NCI-H2196 treated with DMSO at 0.1 percent for 48 hours (cell line): ENCODE measurements at regions not wholly inside any gene's neighbourhood (a gene's known extent, or its start where the extent isn't known, plus 50 kb on each side); places are given as distances from the start of the nearest gene placed in this dataset.

Source experiments
- DNase-seq: peaks from one replicate; lab custom pipeline; 2025; ENCODE audit not compliant: unreplicated experiment; lab: John Stamatoyannopoulos, UW

DNA sequence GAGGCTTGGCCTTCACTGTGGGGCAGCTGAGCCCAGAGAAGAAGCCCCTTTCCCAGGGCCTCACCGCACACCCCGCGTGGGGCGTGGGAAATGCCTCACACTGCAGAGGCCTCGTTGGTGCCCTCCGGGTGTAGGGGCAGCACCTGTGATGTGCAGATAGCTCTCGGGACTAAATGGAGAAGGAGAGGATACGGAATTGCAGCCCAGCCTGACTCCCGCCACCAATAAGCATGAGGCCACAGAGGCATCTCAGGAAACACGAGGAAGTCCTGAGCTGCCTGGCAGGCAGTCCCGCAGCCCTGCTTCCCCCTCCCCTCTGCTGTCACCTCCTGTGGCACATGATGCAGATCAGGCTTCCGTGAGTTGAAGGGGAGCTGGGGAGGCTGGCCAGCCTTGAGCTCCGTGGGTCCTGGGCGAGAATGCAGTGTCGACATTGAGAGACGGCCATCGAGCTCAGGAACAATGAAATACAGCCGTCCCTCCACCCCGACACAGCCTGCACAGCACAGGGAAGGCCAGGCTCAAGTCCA lies 59.6 kb upstream of the PPP2R2D start:
- DNase-seq, result no peak

DNA sequence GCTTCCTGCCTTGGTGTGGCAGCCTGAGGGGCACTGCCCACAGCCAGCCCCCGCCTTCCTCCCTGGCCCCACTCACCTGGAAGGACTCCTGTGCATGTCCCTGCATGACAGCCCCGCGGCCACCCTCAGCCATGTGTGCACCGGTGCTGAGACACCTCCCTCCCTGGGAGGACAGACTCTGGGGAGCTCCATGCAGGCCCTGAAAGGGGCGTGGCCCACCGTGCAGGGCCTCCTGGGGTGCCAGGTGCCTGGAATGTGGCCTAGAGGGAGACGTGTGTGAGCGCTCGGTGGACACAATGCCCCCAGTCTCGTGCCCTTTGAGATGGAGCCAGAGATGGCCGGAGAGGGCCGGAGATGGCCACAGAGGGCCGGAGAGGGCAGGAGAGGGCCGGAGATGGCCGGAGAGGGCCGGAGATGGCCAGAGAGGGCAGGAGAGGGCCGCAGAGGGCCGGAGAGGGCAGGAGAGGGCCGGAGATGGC lies 59.1 kb upstream of the PPP2R2D start:
- no peak for DNase-seq

DNA sequence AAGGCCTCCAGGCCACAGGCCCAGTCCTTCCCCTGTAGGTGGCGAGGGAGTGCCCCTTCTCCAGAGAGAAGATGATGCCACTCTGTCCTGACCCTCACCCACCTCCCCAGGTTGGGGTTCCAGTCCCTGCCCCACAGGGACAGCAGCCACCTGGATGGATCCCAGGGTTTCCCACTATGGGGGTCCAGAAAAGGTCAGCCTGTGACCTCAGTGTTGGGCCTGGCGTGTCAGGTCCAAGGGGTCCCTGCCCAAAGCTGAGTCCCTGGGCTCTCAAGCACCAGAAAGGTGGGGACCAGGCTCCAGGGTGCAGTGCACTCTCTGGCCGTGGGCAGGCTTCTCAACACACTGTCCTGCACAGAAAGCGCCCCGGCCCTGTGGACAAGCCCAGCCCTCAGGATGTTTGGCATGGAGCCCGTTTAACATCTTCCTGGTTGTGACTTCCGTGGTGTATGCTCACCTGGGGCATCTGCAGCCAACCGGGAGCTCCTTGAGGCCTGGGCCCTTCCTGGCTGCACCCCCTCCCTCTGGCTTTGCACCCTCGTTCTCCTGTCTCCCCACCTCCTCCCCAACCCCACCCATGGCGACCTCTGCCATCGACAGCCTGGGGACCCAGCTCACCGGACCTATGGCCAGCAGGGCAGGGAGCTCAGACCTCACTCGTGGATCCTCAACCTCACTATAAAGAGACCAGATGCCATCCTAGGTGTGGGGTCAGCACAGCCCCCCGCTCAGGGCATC lies 58.3 kb upstream of the PPP2R2D start:
- no peak for DNase-seq

DNA sequence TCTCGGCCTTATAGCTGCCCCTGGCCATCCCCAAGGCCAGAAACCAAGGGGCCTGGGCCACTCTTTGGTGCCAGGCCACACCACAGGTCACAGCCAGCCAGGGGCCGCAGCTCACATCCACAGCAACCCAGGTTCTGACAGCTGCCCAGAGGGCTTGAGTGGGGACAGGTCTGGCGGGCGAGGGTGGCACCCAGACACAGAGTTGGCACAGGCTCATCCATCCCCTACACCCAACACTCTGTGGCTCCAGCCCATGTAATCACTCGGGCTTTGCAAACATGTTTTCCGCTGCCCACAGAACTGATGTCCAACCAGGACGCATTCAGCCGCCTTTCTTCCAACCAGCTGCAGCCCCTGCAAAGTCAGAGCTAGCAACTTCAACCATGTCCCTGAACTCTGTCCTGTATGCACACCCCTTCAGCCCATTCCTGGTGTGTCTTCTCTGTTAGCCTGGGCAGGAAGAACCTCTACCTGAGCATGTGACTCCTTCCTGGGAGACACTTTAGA lies 57.7 kb upstream of the PPP2R2D start:
- no peak for DNase-seq

DNA sequence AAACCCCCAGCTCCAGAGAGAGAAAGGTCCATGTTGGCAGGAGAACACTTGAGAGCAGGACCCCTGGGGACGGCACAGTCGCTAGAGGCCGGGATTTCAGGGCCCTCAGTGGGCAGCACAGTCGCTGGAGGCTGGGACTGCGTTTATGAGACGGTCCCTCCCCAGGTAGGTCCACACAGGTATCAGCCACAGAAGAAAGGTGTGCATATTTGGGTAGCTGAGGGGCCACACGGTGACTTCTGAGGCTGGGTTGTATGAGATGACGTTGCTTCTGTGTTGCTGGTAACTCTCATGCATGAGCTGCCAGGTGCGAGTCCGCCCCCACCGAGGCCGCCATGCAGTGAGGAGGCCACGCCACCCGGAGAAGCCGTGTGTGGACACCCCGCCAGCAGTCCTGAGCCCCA lies 56.9 kb upstream of the PPP2R2D start:
- DNase-seq, result no peak

DNA sequence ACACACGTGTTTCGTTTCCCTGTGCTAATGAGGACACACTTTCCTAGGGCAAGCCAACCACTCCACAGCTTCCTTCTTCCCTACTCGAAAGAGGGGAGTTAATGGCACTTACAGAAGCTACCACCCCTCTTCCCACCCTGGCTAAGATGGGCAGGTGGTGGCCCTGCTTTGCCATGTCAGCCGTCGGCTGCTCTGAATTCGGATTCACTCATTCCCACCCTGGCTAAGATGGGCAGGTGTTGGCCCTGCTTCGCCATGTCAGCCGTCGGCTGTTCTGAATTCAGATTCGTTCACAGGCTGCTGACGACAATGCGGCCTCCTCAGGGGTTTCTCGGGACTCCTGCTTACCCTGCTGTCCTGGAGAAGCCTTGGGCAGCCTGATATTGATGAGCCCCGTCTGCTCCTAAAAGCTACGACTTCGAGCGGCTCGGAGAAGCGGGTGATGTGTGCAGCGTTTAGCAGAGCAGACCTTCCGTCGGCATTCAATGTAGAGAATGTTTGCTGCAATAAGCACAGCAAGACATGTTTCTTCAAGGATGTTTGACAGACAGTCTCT lies 56.2 kb upstream of the PPP2R2D start:
- no peak for DNase-seq

DNA sequence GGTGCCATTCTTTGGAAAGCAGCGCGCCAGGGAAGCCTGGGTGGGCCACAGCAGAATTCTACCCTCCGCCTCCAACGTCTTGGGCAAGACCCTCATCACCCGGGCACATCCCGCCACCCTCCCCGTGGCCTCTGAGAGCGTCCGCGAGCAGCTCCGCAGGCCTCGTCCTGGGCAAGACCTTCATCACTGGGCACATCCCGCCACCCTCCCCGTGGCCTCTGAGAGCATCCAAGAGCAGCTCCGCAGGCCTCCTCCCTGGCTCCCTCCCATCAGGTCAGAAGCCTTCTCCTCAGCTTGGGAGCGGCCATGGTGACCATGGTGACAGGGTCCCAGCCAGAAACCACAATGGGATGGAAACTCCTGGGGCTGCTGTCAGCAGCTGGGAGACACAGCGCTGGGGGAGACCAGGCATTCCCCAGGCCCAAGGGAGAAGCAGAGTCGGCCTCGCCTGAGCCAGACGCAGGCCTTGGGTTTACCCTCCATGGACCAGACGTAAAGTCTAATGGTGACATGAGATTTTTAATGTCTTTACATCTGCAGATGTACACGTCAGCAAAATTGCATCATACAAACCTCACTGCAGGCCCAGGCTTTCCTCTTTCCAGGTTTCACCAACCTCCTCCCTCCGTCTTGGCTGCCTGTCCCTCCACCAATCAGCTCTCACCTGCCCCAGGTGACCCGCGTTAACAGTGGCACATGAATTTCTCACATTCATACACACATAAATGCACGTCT lies 55.1 kb upstream of the PPP2R2D start:
- DNase-seq, result no peak

DNA sequence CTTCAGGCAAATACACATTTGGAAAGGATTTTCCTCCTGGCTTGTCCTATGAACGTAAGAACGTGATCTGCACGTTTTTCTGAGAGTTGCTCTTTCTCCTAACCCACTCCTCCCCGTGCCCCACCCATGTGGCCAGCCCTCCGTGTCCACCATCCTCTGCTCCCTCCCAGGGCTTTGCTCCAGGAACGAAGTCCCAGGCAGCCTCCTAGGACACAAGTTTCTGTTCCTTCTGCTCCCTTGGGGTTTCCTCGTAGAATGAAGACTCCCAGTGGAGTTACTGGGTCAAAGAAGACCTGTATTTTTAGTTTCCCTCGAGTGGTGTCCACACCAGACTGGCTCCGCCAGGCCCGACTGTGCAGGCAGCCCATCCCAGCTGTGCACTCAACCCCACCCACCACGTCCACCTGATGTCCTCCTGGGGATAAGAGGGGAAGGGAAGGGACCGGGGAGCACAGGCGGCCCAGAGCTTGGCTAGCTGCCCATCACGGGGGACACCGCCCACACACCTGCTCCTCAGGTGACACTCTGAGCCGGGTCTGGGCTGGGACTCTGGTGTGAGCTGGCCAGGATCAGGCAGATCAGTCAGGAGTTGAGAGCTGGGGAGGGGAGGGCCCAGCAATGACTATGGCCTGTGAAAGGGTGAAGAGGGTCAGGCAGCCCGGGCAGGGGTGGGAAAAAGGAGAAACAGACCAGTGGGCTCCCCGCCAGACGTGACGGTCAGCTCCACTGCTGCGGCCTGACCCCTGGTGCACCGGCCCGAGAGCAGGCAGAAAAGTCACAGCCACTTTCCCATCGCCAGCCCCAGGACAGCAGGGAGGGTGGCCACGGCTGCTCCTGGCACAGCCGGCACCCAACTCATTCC lies 54.3 kb upstream of the PPP2R2D start:
- no peak for DNase-seq

DNA sequence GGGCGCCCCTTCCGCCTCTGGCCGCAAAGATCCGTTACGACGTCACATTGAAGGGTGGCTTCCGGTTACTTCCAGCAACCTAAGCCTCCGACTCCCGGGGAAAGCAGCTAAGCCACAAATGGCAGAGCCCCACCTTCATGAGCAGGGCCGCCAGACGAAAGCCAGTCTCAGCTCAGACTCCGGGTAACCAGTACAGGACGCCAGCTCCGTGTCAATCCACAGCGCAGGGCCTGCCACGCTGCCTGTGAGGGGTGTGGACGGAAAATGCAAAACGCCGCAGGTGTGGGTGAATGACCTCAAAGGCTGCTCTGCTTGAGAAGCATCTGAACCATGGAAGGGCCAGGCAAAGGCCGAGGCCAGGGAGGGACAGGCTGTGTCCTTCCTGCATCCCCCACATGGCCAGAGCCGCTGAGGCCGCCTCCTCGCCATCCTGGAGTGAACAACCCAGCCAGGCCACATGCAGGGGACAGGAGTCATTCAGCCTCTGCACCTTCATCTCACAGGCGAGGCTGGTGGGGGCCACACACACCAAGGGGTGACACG lies 53.5 kb upstream of the PPP2R2D start:
- no peak for DNase-seq

DNA sequence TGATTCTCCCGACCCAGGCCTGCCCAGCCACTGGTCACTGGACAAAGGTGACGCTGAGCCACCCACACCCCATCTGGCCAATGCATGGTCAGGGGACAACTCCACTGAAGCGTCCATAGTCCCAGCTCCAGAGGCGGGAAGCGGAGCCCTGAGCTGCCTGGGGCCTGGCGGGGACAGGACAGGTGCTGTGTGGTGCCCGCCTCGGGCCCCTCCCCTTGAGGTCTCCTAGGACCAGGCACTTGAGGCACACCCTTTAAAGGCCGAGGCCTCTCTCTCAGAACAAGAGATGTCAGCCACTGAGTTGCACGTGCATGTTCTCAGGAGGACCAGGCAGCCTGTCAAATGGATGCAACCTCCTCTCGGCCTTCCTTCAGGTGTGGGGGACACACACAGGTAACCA lies 52.5 kb upstream of the PPP2R2D start:
- DNase-seq, result no peak

DNA sequence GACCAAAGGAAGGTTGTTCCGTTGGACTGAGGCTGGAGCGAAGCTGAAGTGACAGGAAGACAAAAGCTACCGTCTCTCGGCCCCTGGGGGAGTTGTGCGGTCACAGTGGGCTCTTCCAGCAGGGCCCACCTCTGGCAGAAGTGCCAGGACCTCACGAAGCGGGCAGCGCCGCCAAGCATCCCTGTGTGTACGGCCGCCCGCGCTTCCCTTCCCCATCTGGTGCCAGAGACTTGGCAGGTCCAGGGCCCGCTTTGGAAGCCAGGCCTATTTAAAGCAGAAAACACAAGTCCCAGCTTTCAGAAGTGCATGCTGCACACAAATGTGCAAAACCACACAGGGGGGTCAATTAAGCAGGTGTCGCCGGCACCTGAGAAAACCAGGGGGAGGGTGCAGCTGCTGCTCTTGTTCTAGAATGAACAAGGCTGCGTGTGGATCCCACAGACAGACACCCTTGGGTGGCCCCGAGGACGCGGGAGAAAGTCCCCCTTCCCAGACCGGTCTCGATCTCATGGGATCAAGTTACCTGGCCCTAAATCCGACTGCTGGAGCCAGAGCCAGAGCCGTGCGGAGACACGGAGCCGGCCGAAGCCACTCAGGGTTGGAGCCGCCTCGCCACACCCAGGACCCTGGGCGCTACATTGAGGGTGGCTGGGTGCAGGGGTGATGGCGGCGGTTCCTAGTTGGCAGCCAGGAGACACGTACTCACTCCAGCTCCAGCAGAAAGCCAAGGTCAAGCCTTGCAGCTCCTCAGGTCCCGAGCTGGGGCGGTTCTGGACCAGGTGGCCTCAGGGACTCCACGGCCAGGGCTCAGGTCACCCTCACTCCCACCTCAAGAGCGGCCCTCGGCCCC lies 51.8 kb upstream of the PPP2R2D start:
- no peak for DNase-seq

DNA sequence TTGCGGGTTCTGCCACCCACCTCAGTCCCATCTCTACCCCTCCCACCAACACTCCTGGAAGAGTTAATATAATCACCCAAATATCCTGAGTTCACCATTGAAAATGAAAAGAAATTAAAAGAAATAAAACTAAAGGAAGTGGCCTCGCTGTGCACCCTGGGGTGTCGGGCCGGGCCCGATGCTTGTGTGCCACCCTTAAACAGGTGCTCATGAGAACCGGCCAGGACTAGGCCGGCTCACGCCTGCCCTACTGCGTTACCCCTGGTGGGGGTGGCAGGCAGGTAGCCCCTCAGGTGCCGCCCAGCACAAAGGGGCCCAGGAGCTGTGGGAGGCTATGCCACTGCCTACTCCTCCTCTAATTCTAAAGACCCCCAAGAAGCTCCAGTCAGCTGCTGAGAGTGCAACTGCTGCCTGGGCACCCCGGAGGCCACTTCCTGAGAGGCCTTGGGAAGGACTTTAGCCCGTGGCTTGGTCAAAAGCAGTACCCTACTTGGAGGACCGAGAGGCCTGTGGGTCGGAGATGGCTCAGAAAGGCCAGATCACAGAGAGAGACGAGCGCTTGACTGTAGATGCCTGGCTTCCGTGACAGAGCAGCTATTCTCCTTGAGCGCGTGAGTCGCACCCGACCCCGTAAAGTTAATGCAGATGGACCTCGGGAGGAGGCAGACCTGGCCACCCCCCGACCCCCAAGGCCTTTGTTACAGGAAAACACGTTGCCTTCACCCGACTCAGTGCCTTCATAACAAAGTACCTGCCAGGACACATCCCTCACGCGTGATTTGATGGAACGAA lies 51.0 kb upstream of the PPP2R2D start:
- DNase-seq, result no peak

DNA sequence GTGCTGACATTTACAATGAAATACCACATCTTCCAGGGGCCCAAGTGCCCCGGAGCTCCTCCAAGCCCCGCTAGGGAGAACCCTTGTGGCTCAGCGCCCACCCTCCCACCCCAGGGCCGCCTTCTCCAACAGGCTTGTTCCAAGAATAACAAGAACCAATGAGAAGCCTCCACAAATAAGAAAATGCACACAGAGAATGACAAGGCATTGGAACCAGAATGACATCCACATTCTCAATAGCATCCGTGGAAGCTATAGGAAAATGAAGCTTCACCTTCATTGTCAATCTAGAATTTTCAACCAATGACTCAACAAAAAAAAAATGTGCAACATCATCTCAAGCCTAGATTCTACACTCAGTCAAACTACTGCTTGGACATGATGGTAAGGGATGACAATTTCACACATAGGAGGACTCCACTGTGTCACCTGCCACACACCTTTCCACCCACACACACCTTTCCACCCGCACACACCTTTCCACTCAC lies 50.4 kb upstream of the PPP2R2D start:
- DNase-seq, result no peak
